ENCODE measurements at regions not wholly inside any gene's neighbourhood (a gene's known extent, or its start where the extent isn't known, plus 50 kb on each side); places are given as distances from the start of the nearest gene placed in this dataset.

- Histone ChIP-seq H3K4me1 (no peaks in the 10 kb centered on the region), H3K27me3 (peaks cover 0 to 15% of the 10 kb centered on the region in 2 donors), H3K9me3 (no peaks in the 10 kb centered on the region), H3K4me3 (no peak overlapping the region), H3K36me3 (no peaks in the 10 kb centered on the region), H3K27ac (no peak overlapping the region)
- intact Hi-C loops (cut with DNase I; ENCODE audit: low total_unique reads): no loop called here
- DNase-seq: no peak
- TF ChIP-seq, protein P1, sequence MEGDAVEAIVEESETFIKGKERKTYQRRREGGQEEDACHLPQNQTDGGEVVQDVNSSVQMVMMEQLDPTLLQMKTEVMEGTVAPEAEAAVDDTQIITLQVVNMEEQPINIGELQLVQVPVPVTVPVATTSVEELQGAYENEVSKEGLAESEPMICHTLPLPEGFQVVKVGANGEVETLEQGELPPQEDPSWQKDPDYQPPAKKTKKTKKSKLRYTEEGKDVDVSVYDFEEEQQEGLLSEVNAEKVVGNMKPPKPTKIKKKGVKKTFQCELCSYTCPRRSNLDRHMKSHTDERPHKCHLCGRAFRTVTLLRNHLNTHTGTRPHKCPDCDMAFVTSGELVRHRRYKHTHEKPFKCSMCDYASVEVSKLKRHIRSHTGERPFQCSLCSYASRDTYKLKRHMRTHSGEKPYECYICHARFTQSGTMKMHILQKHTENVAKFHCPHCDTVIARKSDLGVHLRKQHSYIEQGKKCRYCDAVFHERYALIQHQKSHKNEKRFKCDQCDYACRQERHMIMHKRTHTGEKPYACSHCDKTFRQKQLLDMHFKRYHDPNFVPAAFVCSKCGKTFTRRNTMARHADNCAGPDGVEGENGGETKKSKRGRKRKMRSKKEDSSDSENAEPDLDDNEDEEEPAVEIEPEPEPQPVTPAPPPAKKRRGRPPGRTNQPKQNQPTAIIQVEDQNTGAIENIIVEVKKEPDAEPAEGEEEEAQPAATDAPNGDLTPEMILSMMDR (IDR thresholded peaks at IDR 0.05): no peak
Measured at GRCh38 chr20:51178153-51178552, 155.2 kb upstream of the KCNG1 start.

DNA sequence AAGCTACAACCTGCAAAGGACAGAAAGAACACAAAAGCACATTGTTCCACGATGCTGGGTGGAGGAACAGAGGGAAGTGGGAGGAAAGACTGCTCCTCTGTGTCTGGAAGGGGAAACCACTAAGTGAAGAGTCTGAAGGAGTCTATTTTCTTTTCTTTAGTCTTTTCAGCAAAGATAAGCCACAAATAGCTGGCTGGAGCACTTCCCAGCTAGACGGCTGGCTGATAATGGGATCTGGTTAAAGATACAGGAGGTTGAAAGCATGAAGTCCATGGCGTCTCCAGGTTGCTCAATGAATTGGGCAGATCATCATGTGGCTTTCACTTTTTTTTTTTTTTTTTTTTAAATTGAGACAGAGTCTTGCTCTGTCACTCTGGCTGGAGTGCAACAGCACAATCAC lies 154.0 kb upstream of the KCNG1 start:
- Histone ChIP-seq H3K9me3 (no peaks in the 10 kb centered on the region), H3K4me1 (no peaks in the 10 kb centered on the region), H3K36me3 (no peaks in the 10 kb centered on the region), H3K27ac (no peak overlapping the region), H3K4me3 (no peak overlapping the region), H3K27me3 (peaks cover 0 to 21% of the 10 kb centered on the region in 2 donors)
- intact Hi-C loops (cut with DNase I; ENCODE audit: low total_unique reads): no loop called here
- TF ChIP-seq, protein P1 (IDR thresholded peaks at IDR 0.05): no peak
- no peak for DNase-seq

- Histone ChIP-seq H3K4me3 (no peak overlapping the region), H3K27me3 (peaks cover 0 to 21% of the 10 kb centered on the region in 2 donors), H3K36me3 (no peaks in the 10 kb centered on the region), H3K4me1 (no peaks in the 10 kb centered on the region), H3K9me3 (no peaks in the 10 kb centered on the region), H3K27ac (no peak overlapping the region)
- intact Hi-C loops (cut with DNase I; ENCODE audit: low total_unique reads): no loop called here
- no peak for DNase-seq
- TF ChIP-seq, protein P1 (IDR thresholded peaks at IDR 0.05): no peak
Measured at GRCh38 chr20:51176446-51176845, 153.5 kb upstream of the KCNG1 start.

DNA sequence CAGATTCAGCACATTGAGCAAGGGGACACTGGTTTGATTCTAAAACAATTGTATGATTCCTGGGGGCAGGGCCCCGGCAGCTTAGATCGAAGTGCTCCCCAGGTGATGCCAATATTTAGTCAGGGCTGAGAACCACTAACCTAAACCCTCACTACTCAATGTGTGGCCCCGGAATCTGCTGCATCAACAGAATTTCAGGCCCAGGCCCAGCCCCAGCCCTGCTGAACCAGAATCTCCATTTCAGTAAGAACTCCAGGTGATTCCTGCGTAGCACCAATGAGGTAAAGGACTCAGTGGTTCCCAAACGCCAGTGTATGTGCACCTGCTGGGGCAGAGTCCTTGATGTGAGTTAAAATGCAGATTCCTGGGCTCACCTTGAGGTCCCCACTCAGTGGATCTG lies 152.8 kb upstream of the KCNG1 start:
- TF ChIP-seq, protein P1 (IDR thresholded peaks at IDR 0.05): no peak
- Histone ChIP-seq H3K4me3 (no peak overlapping the region), H3K4me1 (no peaks in the 10 kb centered on the region), H3K27me3 (peaks cover 0 to 21% of the 10 kb centered on the region in 2 donors), H3K27ac (no peak overlapping the region), H3K9me3 (no peaks in the 10 kb centered on the region), H3K36me3 (no peaks in the 10 kb centered on the region)
- intact Hi-C loops (cut with DNase I; ENCODE audit: low total_unique reads): no loop called here
- no peak for DNase-seq

- intact Hi-C loops (cut with DNase I; ENCODE audit: low total_unique reads): no loop called here
- DNase-seq: no peak
- no peaks in the 10 kb centered on the region for H3K4me1 ChIP-seq
- TF ChIP-seq, protein P1 (IDR thresholded peaks at IDR 0.05): no peak
- H3K27ac ChIP-seq: no peak overlapping the region
- H3K4me3 ChIP-seq: no peak overlapping the region
- H3K36me3 ChIP-seq: no peaks in the 10 kb centered on the region
- H3K9me3 ChIP-seq: no peaks in the 10 kb centered on the region
- H3K27me3 ChIP-seq: peaks cover 0 to 20% of the 10 kb centered on the region in 2 donors
Measured at GRCh38 chr20:51175156-51175555, 152.2 kb upstream of the KCNG1 start.

DNA sequence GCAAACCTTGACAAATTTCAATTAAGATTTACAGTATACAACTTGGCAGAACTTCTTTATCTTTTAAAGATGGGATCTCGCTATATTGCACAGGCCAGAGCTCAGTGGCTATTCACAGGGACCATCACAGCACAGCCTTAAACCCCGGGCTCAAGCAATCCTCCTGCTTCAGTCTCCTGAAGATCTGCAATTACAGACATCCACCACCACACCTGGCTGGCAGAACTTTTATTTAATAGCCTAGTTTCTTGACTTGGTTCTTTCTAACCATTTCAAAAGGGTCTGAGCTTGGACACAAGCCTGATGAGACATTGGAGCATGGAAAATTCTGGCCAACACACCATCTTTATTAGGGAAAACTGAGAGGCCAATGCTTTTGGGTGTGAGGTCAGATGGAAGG lies 151.6 kb upstream of the KCNG1 start:
- TF ChIP-seq, protein P1 (IDR thresholded peaks at IDR 0.05): no peak
- peaks cover 0 to 4% (median 4%) of the 10 kb centered on the region in 3 donors for H3K9me3 ChIP-seq
- no peak for DNase-seq
- no peak overlapping the region for H3K4me3 ChIP-seq
- peaks cover 0 to 19% of the 10 kb centered on the region in 2 donors for H3K27me3 ChIP-seq
- no peaks in the 10 kb centered on the region for H3K4me1 ChIP-seq
- no peaks in the 10 kb centered on the region for H3K36me3 ChIP-seq
- no peak overlapping the region for H3K27ac ChIP-seq
- intact Hi-C loops (cut with DNase I; ENCODE audit: low total_unique reads): no loop called here
